ENCODE measurements at regions not wholly inside any gene's neighbourhood (a gene's known extent, or its start where the extent isn't known, plus 50 kb on each side); places are given as distances from the start of the nearest gene placed in this dataset.

DNA sequence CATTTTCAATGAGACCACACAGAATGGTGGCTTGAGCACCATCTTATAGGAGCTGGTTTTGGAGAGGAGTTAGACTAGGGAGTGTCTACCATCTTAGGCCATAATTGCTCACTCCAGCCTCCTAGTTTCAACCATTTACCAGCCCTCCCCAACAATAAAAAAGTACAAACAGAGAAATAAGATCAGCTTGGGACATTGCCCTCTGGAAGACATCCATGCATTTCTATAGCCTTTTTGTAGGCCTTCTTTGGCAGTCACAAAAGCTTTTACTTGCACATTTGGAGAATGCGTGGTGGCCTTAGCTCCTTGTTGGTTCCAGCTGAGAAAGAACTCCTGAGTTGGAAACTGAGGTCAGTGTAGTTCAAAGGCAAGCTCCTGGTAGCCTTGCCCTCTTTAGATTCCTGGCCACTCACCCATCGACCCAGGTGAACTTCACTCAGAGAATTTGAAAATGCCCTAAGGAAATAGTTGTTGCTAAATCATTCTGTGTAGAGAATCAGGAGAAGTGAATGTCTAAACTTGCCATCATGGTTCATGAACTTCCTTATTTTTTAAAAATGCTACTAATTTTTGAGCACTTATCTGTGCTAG lies 301.7 kb upstream of the PROX1 start:
- no peak for TF ChIP-seq CTCF (IDR thresholded peaks at IDR 0.05; ENCODE audit: insufficient read depth, low read depth, low read length, missing control alignments)
- H3K4me3 ChIP-seq (ENCODE audit: low read depth, low read length), result no peak overlapping the region
- no peak for DNase-seq (ENCODE audit: low read depth)

DNA sequence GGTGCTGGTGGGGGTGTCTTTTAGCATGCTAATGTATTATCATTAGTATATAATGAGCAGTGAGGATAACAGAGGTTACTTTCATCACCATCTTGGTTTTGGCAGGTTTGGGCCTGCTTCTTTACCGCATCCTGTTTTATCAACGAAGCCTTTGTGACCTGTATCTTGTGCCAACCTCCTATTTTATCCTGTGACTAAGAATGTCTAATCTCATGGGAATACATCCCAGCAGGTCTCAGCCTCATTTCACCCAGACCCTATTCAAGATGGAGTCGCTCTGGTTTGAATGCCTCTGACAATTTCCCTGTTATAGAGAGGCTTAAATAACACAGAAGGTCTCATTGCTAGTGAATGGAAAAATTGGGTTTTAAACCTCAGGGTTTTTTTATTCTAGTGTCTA lies 300.8 kb upstream of the PROX1 start:
- TF ChIP-seq CTCF (IDR thresholded peaks at IDR 0.05; ENCODE audit: insufficient read depth, low read depth, low read length, missing control alignments), result no peak
- no peak overlapping the region for H3K4me3 ChIP-seq (ENCODE audit: low read depth, low read length)
- DNase-seq (ENCODE audit: low read depth), result no peak

DNA sequence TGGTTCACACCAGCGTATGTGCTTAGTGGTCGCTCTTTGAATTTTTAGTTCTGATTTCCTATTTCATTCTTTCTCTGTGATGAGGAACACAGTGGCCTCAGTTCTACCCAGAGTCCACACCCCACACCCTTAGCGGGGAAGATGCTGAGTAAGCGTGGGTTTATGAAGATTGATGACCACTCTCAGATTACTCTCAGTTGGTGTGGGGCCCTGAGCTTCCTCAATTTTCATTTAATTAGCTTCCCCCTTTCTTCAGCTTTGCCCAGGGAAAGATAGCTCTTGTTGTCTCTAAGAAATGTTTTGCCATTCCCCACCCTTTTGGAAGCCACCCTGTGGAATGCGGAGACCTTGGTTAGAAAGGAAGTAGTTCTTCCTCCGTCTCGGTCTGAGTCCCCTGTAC lies 299.9 kb upstream of the PROX1 start:
- H3K4me3 ChIP-seq (ENCODE audit: low read depth, low read length), result no peak overlapping the region
- TF ChIP-seq CTCF (IDR thresholded peaks at IDR 0.05; ENCODE audit: insufficient read depth, low read depth, low read length, missing control alignments), result no peak
- DNase-seq (ENCODE audit: low read depth), result no peak

DNA sequence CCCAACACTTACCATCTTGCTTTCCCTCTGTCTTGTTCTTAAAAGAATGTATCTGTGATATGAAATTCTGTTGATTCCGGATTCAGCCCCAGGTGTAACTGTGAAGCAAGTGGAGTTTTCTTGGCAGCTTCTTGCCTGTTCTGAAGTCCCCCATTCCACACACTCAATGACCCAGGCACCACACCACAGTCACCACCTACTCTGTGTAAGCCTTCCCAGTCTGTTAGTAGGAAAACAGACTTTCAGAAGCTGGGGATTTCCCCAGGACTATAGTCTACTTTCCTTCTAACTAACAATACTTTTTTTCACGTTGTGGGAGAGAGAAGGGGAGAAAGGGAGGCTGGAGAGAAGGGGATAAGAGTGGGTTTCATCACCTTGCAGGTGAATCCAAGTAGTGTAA lies 299.1 kb upstream of the PROX1 start:
- DNase-seq (ENCODE audit: low read depth), result no peak
- H3K4me3 ChIP-seq (ENCODE audit: low read depth, low read length), result no peak overlapping the region
- no peak for TF ChIP-seq CTCF (IDR thresholded peaks at IDR 0.05; ENCODE audit: insufficient read depth, low read depth, low read length, missing control alignments)

- H3K4me3 ChIP-seq (ENCODE audit: low read depth, low read length), result no peak overlapping the region
- DNase-seq (ENCODE audit: low read depth), result no peak
- no peak for TF ChIP-seq CTCF (IDR thresholded peaks at IDR 0.05; ENCODE audit: insufficient read depth, low read depth, low read length, missing control alignments)
These were observed 298.5 kb upstream of the PROX1 start for GRCh38 chr1:213689260-213689659.

GRCh38 chr1:213690341-213690917 lies 297.3 kb upstream of the PROX1 start:
- TF ChIP-seq CTCF (IDR thresholded peaks at IDR 0.05; ENCODE audit: insufficient read depth, low read depth, low read length, missing control alignments), result no peak
- H3K4me3 ChIP-seq (ENCODE audit: low read depth, low read length), result no peak overlapping the region
- DNase-seq (ENCODE audit: low read depth), result no peak

- no peak for TF ChIP-seq CTCF (IDR thresholded peaks at IDR 0.05; ENCODE audit: insufficient read depth, low read depth, low read length, missing control alignments)
- no peak for DNase-seq (ENCODE audit: low read depth)
- no peak overlapping the region for H3K4me3 ChIP-seq (ENCODE audit: low read depth, low read length)
These were observed 295.5 kb upstream of the PROX1 start for GRCh38 chr1:213692321-213692720.

Measured in GM12865 (cell line).